Liver (tissue), 8 donors: ENCODE measurements at regions not wholly inside any gene's neighbourhood (a gene's known extent, or its start where the extent isn't known, plus 50 kb on each side); places are given as distances from the start of the nearest gene placed in this dataset.

Source experiments
- DNase-seq: peaks from one replicate; pipeline ENCODE4 v3.0.0-alpha.2; 2017; ENCODE audit warnings: low spot score
- H3K27ac ChIP-seq, 2 donors: one replicate each; pipeline ENCODE4 v1.7.0; 2013; ENCODE audit warnings: inconsistent platforms in 2 of 2, low read length in 2 of 2, control low read depth in 1 of 2, low read depth in 1 of 2, mild to moderate bottlenecking in 1 of 2
- H3K27me3 ChIP-seq, 4 donors: one replicate each; pipeline versions ENCODE4 v1.6.1 to v1.7.0; 2013; ENCODE audit warnings: low read length in 3 of 4, inconsistent platforms in 1 of 4, mild to moderate bottlenecking in 1 of 4, moderate library complexity in 1 of 4; ENCODE audit not compliant: control insufficient read depth in 4 of 4, insufficient read depth in 4 of 4
- H3K36me3 ChIP-seq, 4 donors: one replicate each; pipeline versions ENCODE4 v1.6.1 to v1.7.0; 2013; ENCODE audit warnings: low read length in 3 of 4, mild to moderate bottlenecking in 3 of 4, low read depth in 1 of 4, moderate library complexity in 1 of 4; ENCODE audit not compliant: control insufficient read depth in 4 of 4, insufficient read depth in 3 of 4
- H3K4me1 ChIP-seq, 4 donors: one replicate each; pipeline versions ENCODE4 v1.6.1 to v1.7.0; 2013; ENCODE audit warnings: low read length in 3 of 4, mild to moderate bottlenecking in 3 of 4, moderate library complexity in 1 of 4; ENCODE audit not compliant: control insufficient read depth in 4 of 4, insufficient read depth in 4 of 4
- H3K4me3 ChIP-seq, 3 donors: one replicate each; pipeline versions ENCODE4 v1.6.1 to v1.7.0; 2013; ENCODE audit warnings: low read length in 3 of 3, control low read depth in 1 of 3, low read depth in 1 of 3, mild to moderate bottlenecking in 1 of 3
- H3K9ac ChIP-seq, 2 donors: one replicate each; pipeline ENCODE4 v1.7.0; 2013; ENCODE audit warnings: low read length in 2 of 2, mild to moderate bottlenecking in 2 of 2, moderate library complexity in 2 of 2, control low read depth in 1 of 2, low read depth in 1 of 2
- H3K9me3 ChIP-seq, 4 donors: one replicate each; pipeline versions ENCODE4 v1.6.1 to v1.7.0; 2013; ENCODE audit warnings: low read length in 3 of 4; ENCODE audit not compliant: control insufficient read depth in 4 of 4
- EGR1 ChIP-seq, 2 donors: IDR thresholded peaks; 2 replicates each; pipeline ENCODE4 v1.6.1; 2016 to 2018; ENCODE audit warnings: antibody characterized with exemption in 2 of 2, low read depth in 2 of 2
- FOXA1 ChIP-seq: IDR thresholded peaks from 2 replicates; pipeline ENCODE4 v1.6.1; 2016; ENCODE audit warnings: antibody characterized with exemption
- FOXA2 ChIP-seq: IDR thresholded peaks from 2 replicates; pipeline ENCODE4 v1.6.1; 2016; ENCODE audit warnings: antibody characterized with exemption
- GABPA ChIP-seq, 2 donors: IDR thresholded peaks in 1 of 2; conservative IDR thresholded peaks in 1 of 2; 2 replicates each; pipeline ENCODE4 v1.6.1; 2016; ENCODE audit warnings: antibody characterized with exemption in 2 of 2, mild to moderate bottlenecking in 1 of 2, moderate library complexity in 1 of 2
- HNF4A ChIP-seq, 2 donors: conservative IDR thresholded peaks; 2 replicates each; pipeline ENCODE4 v1.6.1; 2016; ENCODE audit warnings: antibody characterized with exemption in 2 of 2, mild to moderate bottlenecking in 2 of 2
- HNF4G ChIP-seq: IDR thresholded peaks from 2 replicates; pipeline ENCODE4 v1.6.1; 2016; ENCODE audit warnings: antibody characterized with exemption
- JUND ChIP-seq, 2 donors: IDR thresholded peaks; 2 replicates each; pipeline ENCODE4 v1.6.1; 2016; ENCODE audit warnings: antibody characterized with exemption in 2 of 2
- NR2F2 ChIP-seq: IDR thresholded peaks from 2 replicates; pipeline ENCODE4 v1.6.1; 2016; ENCODE audit warnings: antibody characterized with exemption
- RAD21 ChIP-seq, 2 donors: IDR thresholded peaks; 2 replicates each; pipeline ENCODE4 v1.6.1; 2016; ENCODE audit warnings: antibody characterized with exemption in 2 of 2, mild to moderate bottlenecking in 2 of 2
- REST ChIP-seq: IDR thresholded peaks from 2 replicates; pipeline ENCODE4 v1.6.1; 2016; ENCODE audit warnings: antibody characterized with exemption, mild to moderate bottlenecking
- RXRA ChIP-seq, 2 donors: IDR thresholded peaks; 2 replicates each; pipeline ENCODE4 v1.6.1; 2017 to 2018; ENCODE audit warnings: antibody characterized with exemption in 2 of 2, mild to moderate bottlenecking in 1 of 2
- SP1 ChIP-seq: IDR thresholded peaks from 2 replicates; pipeline ENCODE4 v1.6.1; 2018; ENCODE audit warnings: antibody characterized with exemption, mild to moderate bottlenecking
- TAF1 ChIP-seq: conservative IDR thresholded peaks from 2 replicates; pipeline ENCODE4 v1.6.1; 2016; ENCODE audit warnings: antibody characterized with exemption, mild to moderate bottlenecking
- YY1 ChIP-seq: IDR thresholded peaks from 2 replicates; pipeline ENCODE4 v1.6.1; 2016; ENCODE audit warnings: antibody characterized with exemption, mild to moderate bottlenecking
- WGBS: extraction: QIAGEN DNeasy Blood & Tissue Kit; methylation state at CpG from one replicate; pipeline ENCODE4 v1.1.7; 2013; 5-methylcytosine and 5-hydroxymethylcytosine counted together
- TF ChIP-seq, protein P1 (sequence below): IDR thresholded peaks from 2 replicates; pipeline ENCODE4 v1.6.1; 2016; ENCODE audit warnings: antibody characterized with exemption
- TF ChIP-seq, protein P2 (sequence below): fragments of 150-350 bp; IDR thresholded peaks from 2 replicates; pipeline ENCODE4 v1.5.1; 2017; ENCODE audit warnings: improper control_type of control experiment, low read depth, low read length; ENCODE audit not compliant: missing input control
- TF ChIP-seq, protein P3 (sequence below): IDR thresholded peaks from 2 replicates; pipeline ENCODE4 v1.6.1; 2016; ENCODE audit warnings: antibody characterized with exemption
- TF ChIP-seq, protein P4 (sequence below): IDR thresholded peaks from 2 replicates; pipeline ENCODE4 v1.6.1; 2016; ENCODE audit warnings: antibody characterized with exemption
- donor health status: healthy.
- donor health status: healthy.
- donor health status: healthy.
- donor health status: healthy.
- donor health status: healthy.

- peaks cover 0 to 6% (median 0%) of the 10 kb centered on the region in 4 donors for H3K27me3 ChIP-seq
- no peak for DNase-seq
- H3K27ac ChIP-seq, result no peak overlapping the region
- H3K9ac ChIP-seq, result no peak overlapping the region
- H3K4me1 ChIP-seq, result no peaks in the 10 kb centered on the region
- TF ChIP-seq SP1 (no peak), FOXA2 (no peak), FOXA1 (no peak), JUND (IDR thresholded peaks at IDR 0.05) (no peak), GABPA (IDR thresholded peaks at IDR 0.05 in 1 of 2, conservative IDR thresholded peaks at IDR 0.05 in 1 of 2) (no peak), RXRA (IDR thresholded peaks at IDR 0.05) (no peak), TAF1 (no peak), RAD21 (IDR thresholded peaks at IDR 0.05) (no peak)
- TF ChIP-seq, protein P1, sequence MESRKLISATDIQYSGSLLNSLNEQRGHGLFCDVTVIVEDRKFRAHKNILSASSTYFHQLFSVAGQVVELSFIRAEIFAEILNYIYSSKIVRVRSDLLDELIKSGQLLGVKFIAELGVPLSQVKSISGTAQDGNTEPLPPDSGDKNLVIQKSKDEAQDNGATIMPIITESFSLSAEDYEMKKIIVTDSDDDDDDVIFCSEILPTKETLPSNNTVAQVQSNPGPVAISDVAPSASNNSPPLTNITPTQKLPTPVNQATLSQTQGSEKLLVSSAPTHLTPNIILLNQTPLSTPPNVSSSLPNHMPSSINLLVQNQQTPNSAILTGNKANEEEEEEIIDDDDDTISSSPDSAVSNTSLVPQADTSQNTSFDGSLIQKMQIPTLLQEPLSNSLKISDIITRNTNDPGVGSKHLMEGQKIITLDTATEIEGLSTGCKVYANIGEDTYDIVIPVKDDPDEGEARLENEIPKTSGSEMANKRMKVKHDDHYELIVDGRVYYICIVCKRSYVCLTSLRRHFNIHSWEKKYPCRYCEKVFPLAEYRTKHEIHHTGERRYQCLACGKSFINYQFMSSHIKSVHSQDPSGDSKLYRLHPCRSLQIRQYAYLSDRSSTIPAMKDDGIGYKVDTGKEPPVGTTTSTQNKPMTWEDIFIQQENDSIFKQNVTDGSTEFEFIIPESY, result no peak
- TF ChIP-seq, protein P2, sequence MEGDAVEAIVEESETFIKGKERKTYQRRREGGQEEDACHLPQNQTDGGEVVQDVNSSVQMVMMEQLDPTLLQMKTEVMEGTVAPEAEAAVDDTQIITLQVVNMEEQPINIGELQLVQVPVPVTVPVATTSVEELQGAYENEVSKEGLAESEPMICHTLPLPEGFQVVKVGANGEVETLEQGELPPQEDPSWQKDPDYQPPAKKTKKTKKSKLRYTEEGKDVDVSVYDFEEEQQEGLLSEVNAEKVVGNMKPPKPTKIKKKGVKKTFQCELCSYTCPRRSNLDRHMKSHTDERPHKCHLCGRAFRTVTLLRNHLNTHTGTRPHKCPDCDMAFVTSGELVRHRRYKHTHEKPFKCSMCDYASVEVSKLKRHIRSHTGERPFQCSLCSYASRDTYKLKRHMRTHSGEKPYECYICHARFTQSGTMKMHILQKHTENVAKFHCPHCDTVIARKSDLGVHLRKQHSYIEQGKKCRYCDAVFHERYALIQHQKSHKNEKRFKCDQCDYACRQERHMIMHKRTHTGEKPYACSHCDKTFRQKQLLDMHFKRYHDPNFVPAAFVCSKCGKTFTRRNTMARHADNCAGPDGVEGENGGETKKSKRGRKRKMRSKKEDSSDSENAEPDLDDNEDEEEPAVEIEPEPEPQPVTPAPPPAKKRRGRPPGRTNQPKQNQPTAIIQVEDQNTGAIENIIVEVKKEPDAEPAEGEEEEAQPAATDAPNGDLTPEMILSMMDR, result no peak
- TF ChIP-seq, protein P3, sequence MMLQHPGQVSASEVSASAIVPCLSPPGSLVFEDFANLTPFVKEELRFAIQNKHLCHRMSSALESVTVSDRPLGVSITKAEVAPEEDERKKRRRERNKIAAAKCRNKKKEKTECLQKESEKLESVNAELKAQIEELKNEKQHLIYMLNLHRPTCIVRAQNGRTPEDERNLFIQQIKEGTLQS, result no peak
- H3K9me3 ChIP-seq, result peaks cover 0 to 3% (median 0%) of the 10 kb centered on the region in 4 donors
- whole genome bisulfite sequencing, result 86% methylated on average over 3 of the region's 3 CpGs
- no peaks in the 10 kb centered on the region for H3K36me3 ChIP-seq
- H3K4me3 ChIP-seq, result no peak overlapping the region
These were observed 176.2 kb downstream of the DIRAS2 start for GRCh38 chr9:90466441-90466840.

DNA sequence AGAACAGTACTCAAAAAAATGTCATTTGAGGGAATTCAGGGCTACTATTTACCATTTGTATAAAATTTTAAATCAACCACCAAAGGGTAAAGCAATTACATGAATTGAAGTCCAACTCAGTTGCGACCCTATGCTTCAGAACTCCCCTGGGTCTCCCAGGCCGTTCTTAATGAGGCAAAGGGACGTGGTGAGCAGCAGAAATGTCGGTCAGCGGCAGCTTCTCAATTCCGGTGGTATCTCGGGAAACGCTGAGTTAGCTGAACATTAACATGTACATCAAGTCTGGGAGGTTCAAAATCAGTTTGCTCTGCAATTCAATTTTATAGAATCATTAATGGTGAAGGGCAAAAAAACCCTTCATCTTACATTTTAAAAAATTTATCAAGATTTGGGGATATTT is 173.2 kb downstream of the DIRAS2 start:
- H3K27me3 ChIP-seq, result peaks cover 0 to 6% (median 0%) of the 10 kb centered on the region in 4 donors

More for the DNA sequence above, 173.2 kb downstream of the DIRAS2 start:
- no peak for DNase-seq
- Histone ChIP-seq H3K27ac (no peak overlapping the region), H3K9me3 (peaks cover 0 to 3% (median 0%) of the 10 kb centered on the region in 4 donors), H3K9ac (no peak overlapping the region), H3K36me3 (no peaks in the 10 kb centered on the region), H3K4me3 (no peak overlapping the region), H3K4me1 (no peaks in the 10 kb centered on the region)
- TF ChIP-seq JUND (IDR thresholded peaks at IDR 0.05) (no peak), HNF4A (conservative IDR thresholded peaks at IDR 0.05) (no peak), REST (no peak), RAD21 (IDR thresholded peaks at IDR 0.05) (no peak), RXRA (IDR thresholded peaks at IDR 0.05) (no peak), SP1 (no peak), NR2F2 (no peak), GABPA (IDR thresholded peaks at IDR 0.05 in 1 of 2, conservative IDR thresholded peaks at IDR 0.05 in 1 of 2) (no peak), EGR1 (IDR thresholded peaks at IDR 0.05; ENCODE audit: low read depth in 2 of 2) (no peak), HNF4G (no peak), TAF1 (no peak), YY1 (no peak), FOXA1 (no peak), FOXA2 (no peak)
- TF ChIP-seq, protein P1, result no peak
- TF ChIP-seq, protein P4, sequence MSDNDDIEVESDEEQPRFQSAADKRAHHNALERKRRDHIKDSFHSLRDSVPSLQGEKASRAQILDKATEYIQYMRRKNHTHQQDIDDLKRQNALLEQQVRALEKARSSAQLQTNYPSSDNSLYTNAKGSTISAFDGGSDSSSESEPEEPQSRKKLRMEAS, result no peak
- TF ChIP-seq, protein P2, result no peak
- TF ChIP-seq, protein P3, result no peak
- WGBS, result 82% methylated on average over 8 of the region's 8 CpGs
